NCI-H1930 (cell line): ENCODE measurements at regions not wholly inside any gene's neighbourhood (a gene's known extent, or its start where the extent isn't known, plus 50 kb on each side); places are given as distances from the start of the nearest gene placed in this dataset.
"Not testable (repeated sequence)": the region's sequence is repeated elsewhere in the genome, so short reads cannot be mapped to it uniquely, and the experiment has no call there.

Experiments
- DNase-seq, 2 experiments: peaks; one replicate each; lab custom pipeline; 2025; lab: John Stamatoyannopoulos, UW

DNA sequence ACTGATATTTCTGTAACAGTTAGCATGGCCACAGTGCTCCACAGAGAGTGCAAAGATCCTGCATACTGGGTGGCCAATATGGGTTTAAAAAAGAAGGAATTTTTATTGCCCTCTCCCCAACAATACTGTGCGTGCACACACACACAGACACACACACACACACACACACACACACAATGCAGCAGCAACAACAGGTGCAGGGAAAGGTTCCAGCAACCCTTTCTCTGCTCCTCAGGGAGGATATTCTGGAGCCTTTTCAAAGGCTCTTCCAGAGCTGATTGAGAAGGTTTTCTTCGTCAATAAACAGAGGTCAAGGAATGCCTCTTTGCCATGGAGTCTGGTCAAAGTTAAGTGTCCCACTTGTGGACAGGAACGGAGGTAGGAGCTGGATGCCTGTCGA lies 84.8 kb upstream of the ZFP42 start:
- DNase-seq = no peak

DNA sequence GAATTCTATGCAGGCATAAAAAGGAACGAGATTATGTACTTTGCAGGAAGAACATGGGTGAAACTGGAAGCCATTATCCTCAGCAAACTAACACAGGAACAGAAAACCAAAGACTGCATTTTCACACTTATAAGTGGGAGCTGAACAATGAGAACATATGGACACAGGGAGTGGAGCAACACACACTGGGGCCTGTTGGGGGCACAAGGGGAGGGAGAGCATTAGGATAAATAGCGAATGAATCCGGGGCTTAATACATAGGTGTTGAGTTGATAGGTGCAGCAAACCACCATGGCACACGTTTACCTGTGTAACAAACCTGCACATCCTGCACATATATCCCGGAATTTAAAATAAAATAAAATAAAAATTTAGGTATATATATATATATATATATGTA lies 80.2 kb upstream of the ZFP42 start:
- DNase-seq = not testable (repeated sequence)

DNA sequence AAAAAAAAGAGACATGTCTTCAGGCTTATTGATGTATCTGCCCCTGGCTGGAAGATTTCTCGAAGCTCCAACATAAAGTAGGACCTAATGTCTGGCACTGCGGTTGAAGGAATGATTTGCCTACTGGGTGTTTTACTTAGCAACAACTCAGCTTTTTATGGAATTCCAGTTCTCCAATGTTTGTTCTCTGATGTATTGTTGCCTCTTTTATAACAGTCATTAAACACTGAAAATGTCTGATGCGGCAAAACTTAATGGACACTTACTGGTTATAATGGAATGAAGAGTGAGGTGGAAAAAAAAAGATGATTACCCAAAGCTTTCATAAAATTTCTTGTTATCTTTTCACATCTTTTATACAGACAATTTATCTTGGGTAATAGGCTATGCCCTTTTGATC lies 75.6 kb upstream of the ZFP42 start:
- DNase-seq = no peak

DNA sequence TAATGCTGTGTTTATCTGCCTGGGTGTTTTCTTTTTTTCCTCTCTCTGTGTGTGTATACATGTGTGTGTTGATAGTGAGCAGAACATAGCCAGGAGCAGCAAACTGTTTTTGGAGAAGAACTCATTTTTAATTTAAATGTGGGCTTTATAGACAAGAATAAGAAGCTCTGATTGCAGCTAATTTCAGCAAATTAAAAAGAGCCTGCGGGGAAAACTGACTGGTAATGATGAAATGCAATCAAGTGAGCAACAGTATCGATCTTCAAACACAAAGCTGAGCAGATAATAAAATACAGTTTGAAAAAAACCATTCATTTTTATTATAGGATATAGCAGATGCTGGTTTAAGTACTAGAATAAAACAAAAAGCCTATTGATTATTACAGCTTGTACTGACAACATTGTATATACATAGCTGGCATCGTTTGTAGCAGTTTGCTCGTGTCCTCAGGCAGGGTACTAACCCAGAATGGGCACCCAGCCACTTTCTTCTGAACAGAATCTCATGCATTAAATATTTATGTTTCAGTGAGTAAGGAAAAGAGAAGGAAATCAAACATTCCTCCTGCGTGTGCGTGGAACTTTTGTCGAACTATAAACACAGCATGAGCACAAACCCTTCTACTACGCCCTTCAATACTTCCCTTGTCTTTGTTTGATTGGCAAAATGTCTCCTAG lies 73.5 kb upstream of the ZFP42 start:
- no peak for DNase-seq

DNA sequence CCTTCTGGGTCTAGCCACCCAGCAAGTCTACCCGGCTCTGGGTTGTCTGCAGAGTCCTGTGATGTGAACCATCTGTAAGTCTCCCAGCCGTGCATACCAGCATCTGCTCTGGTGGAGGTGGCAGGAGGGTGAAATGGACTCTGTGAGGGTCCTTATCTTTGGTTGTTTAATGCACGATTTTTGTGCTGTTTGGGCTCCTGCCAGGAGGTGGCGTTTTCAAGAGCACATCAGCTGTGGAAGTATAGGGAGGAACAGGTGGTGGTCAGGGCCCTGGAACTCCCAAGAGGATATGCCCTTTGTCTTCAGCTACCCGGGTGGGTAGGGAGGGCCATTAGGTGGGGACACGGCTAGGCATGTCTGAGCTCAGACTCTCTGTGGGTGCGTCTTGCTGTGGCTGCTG lies 66.5 kb upstream of the ZFP42 start:
- no peak for DNase-seq

DNA sequence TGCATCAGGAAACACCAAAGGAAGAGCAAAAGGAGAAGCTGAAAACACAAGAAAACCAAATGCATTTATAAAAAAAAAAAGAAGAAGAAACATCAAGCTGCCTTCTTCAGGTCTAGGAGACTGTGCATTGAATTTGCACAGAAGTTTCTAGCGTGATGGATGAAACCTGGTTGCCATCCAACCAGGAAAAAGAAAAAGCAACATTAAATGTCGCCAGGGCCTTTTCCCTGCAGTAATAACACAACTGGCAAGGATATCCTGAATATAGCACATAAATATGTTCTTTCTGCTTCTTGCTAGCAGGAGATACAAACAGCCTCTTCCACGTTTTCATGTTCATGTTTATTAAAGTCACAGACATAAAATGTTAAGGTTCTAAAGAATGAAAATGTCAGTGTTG lies 60.8 kb upstream of the ZFP42 start:
- DNase-seq = no peak

DNA sequence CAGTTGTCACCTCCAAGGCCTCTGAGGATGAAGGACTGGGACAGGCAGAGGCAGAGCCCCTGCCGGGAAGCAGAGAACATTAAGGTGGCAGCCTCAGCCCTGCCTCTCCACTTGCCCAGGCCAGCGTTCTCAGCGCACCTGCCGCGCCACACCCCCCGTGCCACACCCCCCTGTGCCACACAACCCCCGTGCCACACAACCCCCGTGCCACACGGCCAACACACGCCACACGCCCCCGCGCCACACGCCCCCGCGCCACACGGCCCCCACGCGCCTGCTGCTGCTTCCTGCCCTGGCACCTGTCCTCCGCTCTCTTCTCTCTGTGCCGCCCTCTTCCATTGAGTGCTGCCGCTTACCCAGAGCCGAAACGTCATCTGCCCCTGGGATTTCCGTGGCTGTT lies 58.0 kb upstream of the ZFP42 start:
- DNase-seq = no peak

DNA sequence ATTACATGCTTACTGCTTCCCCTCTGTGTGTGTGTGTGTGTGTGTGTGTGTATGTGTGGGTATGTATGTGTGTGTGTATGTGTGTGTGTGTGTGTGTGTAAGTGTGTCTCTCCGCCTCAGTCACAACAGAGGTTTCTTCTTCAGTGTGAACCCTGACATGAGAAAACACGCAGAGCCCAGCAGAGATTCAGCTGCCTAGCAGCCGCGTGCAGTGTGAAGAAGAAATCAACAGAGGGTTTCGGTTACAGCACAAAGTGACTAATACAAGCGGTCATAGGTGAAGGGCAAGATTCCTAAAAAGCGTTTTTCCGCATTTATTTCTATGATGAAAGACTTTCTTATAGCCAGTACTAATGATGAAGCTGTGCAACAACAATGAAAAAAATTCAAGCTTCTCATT lies 55.3 kb upstream of the ZFP42 start:
- DNase-seq = no peak

DNA sequence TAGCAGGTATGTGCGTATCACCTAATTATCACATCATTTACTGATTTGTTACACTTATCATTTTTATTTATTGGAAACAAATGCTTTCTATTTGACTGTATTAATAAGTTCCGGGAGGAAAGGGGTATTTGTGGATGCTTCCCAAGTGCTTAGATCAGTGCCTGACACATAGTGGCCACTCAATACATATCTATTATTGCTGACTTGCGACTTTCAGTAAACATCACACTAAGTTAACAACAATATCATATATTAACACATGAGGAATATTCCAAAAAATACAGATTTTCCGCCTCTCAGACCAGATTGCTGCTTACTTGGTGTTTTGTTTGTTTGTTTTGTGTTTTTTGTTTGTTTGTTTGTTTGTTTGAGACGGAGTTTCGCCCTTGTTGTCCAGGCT lies 52.6 kb upstream of the ZFP42 start:
- no peak for DNase-seq

DNA sequence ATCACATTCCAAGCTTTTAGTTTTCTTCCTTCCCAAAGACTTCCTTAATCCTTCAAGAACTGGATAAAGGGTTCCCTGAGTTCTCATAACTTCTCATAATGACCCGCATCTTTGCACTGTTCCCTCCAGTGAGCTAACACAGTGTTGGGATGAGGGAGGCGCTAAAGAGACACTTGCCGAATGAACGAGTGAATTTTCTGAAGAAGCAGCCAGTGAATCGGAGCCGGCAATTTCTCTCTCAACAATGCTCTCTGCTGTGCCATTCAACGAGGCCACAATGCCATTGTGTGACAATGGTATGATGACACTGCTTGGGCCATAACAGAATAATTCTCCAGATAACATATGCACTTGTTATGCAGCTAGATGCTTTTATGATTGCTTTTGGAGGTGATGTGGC lies 51.4 kb upstream of the ZFP42 start:
- DNase-seq = no peak
